SW 1271 (cell line): ENCODE measurements at regions not wholly inside any gene's neighbourhood (a gene's known extent, or its start where the extent isn't known, plus 50 kb on each side); places are given as distances from the start of the nearest gene placed in this dataset.

Experiments used
- DNase-seq, 2 experiments: peaks; one replicate each; lab custom pipeline; 2025; lab: John Stamatoyannopoulos, UW

- DNase-seq = no peak
These were observed 1517.7 kb downstream of the SLITRK1 start for GRCh38 chr13:82364525-82364924.

GRCh38 chr13:82358284-82358683, 1524.0 kb downstream of the SLITRK1 start:
- no peak for DNase-seq

- no peak for DNase-seq
These were observed 1525.4 kb downstream of the SLITRK1 start for GRCh38 chr13:82356667-82357410.

- no peak for DNase-seq
These were observed 1537.4 kb downstream of the SLITRK1 start for GRCh38 chr13:82344867-82345266.

GRCh38 chr13:82341116-82341515, 1541.2 kb downstream of the SLITRK1 start:
- DNase-seq = no peak

- DNase-seq = no peak
These were observed 1551.8 kb downstream of the SLITRK1 start for GRCh38 chr13:82330499-82330898.

GRCh38 chr13:82323101-82323500, 1559.2 kb downstream of the SLITRK1 start:
- no peak for DNase-seq

GRCh38 chr13:82305588-82305987, 1576.7 kb downstream of the SLITRK1 start:
- DNase-seq = no peak

- no peak for DNase-seq
These were observed 1584.2 kb downstream of the SLITRK1 start for GRCh38 chr13:82298106-82298505.

GRCh38 chr13:82294226-82294625, 1588.0 kb downstream of the SLITRK1 start:
- DNase-seq = no peak

- no peak for DNase-seq
These were observed 1589.9 kb downstream of the SLITRK1 start for GRCh38 chr13:82292334-82292733.

GRCh38 chr13:82291852-82292251, 1590.4 kb downstream of the SLITRK1 start:
- DNase-seq = no peak

- DNase-seq = no peak
These were observed 1606.6 kb downstream of the SLITRK1 start for GRCh38 chr13:82275644-82276043.

GRCh38 chr13:82259284-82259683, 1623.0 kb downstream of the SLITRK1 start:
- DNase-seq = no peak

GRCh38 chr13:82257790-82258507, 1624.3 kb downstream of the SLITRK1 start:
- DNase-seq = no peak

GRCh38 chr13:82248762-82249161, 1633.5 kb downstream of the SLITRK1 start:
- no peak for DNase-seq

- no peak for DNase-seq
These were observed 1636.4 kb downstream of the SLITRK1 start for GRCh38 chr13:82245860-82246259.

- no peak for DNase-seq
These were observed 1657.5 kb downstream of the SLITRK1 start for GRCh38 chr13:82224806-82225205.

- no peak for DNase-seq
These were observed 1660.7 kb downstream of the SLITRK1 start for GRCh38 chr13:82221621-82222020.

- DNase-seq = no peak
These were observed 1661.6 kb downstream of the SLITRK1 start for GRCh38 chr13:82220641-82221040.

- DNase-seq = no peak
These were observed 1666.1 kb downstream of the SLITRK1 start for GRCh38 chr13:82216165-82216564.

- no peak for DNase-seq
These were observed 1667.9 kb downstream of the SLITRK1 start for GRCh38 chr13:82214341-82214740.

GRCh38 chr13:82206241-82206640, 1676.0 kb downstream of the SLITRK1 start:
- DNase-seq = no peak

- no peak for DNase-seq
These were observed 1679.9 kb downstream of the SLITRK1 start for GRCh38 chr13:82202398-82202797.
